AG09319 (cell line): ENCODE measurements at regions not wholly inside any gene's neighbourhood (a gene's known extent, or its start where the extent isn't known, plus 50 kb on each side); places are given as distances from the start of the nearest gene placed in this dataset.

Experiments
- DNase-seq: peaks from one replicate; pipeline ENCODE4 v3.0.0-alpha.2; 2010; ENCODE audit warnings: low read depth; ENCODE audit errors: extremely low read depth
- TF ChIP-seq, protein P1 (sequence below): IDR thresholded peaks from 2 replicates; pipeline ENCODE4 v1.5.1; 2011; ENCODE audit warnings: low read depth, mild to moderate bottlenecking, inconsistent platforms, low read length, moderate library complexity

DNA sequence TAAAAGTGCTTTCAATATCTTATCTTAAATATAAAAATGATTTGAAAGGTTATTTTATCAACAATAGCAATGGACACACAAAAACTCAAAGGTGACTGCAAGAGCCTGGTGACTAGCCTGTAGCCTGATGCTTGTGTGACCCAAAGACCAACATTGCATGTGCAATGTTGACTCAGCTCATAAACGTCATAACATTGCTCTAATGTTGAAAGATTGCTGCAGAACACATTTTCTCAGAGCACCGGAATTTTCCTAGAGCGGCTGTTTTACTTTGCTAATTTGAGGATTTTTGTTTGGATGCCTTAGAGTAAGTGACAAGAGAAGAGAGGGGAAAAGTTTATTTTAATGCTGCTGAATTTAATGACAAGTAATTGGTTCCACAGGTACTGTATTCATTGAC lies 107.1 kb downstream of the RAB18 start:
- peak; percentile 63 for DNase-seq
- TF ChIP-seq, protein P1, sequence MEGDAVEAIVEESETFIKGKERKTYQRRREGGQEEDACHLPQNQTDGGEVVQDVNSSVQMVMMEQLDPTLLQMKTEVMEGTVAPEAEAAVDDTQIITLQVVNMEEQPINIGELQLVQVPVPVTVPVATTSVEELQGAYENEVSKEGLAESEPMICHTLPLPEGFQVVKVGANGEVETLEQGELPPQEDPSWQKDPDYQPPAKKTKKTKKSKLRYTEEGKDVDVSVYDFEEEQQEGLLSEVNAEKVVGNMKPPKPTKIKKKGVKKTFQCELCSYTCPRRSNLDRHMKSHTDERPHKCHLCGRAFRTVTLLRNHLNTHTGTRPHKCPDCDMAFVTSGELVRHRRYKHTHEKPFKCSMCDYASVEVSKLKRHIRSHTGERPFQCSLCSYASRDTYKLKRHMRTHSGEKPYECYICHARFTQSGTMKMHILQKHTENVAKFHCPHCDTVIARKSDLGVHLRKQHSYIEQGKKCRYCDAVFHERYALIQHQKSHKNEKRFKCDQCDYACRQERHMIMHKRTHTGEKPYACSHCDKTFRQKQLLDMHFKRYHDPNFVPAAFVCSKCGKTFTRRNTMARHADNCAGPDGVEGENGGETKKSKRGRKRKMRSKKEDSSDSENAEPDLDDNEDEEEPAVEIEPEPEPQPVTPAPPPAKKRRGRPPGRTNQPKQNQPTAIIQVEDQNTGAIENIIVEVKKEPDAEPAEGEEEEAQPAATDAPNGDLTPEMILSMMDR = no peak

DNA sequence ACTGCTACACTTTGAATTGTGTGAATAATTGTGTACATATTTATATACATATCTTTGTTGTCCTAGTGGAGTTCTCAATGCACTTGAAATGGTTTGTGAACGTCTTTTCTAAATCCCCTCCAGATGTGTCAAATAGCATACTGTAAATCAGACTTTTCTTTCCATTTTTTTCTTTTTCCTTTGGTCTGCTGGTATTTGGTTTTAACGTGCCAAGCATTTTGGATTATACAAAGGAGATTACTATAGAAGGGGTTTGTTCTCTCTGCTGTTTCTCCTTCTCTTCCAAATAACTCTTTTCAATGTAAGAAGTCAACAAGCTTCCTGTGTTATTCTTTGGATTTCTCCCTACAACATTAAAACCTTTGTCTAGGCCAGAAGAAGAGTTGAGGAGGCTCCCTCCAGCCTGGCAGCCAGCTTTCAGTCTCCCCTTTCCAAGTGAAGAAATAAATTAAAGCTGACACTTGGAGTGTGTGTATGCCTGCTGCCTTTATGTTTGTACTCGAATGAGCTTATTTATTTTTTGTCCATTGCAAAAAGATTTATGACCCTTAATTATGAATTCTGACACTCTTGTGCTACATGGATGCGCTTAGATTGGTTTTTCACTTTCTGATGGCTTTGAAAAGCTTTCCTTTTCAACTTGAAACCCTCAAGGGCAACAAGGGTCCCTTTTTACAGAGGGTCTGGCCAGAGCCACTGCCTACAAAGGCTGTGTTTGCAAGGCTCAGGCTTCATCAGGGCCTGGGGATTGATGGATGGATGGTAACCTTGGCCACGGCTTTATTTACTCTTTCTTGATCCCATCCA lies 107.8 kb downstream of the RAB18 start:
- TF ChIP-seq, protein P1 = no peak
- no peak for DNase-seq

DNA sequence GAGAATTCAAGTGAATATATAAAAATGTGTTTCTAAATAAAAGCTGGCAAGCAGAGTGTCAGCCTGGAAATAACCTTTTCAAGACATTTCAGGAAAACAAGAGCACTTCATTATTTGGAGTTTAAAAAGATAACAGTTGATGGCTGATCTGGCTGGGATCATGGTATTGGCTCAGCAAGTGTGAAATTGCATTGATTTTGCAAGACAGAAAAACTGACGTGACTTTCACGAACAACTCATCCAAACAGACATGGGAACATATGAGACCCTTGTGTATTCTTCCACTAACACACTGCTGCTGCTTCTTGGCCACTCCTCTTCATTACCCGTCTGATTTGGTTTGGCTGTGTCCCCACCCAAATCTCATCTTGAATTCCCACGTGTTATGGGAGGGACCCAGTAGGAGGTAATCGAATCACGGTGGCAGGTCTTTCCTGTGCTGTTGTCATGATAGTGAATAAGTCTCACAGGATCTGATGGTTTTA lies 108.5 kb downstream of the RAB18 start:
- TF ChIP-seq, protein P1 = no peak
- DNase-seq = no peak

DNA sequence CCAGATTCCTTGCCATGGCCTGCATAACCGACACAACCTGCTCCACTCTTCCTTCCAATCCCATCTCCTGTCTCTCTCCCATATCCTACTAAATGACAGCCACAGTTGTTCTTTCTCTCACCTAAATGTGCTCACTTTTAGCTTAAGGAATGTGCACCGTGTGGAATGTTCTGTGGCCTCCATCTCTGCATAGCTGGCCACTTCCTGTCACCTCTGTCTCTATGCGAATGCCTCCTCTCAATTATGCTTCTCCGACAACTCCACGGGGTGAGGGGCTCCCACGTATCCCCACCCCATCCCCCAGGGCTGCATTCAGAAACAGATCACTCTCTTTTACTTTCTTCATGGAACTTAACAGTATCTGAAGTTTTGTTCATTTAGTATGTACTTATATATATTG lies 110.7 kb downstream of the RAB18 start:
- TF ChIP-seq, protein P1 = no peak
- no peak for DNase-seq

DNA sequence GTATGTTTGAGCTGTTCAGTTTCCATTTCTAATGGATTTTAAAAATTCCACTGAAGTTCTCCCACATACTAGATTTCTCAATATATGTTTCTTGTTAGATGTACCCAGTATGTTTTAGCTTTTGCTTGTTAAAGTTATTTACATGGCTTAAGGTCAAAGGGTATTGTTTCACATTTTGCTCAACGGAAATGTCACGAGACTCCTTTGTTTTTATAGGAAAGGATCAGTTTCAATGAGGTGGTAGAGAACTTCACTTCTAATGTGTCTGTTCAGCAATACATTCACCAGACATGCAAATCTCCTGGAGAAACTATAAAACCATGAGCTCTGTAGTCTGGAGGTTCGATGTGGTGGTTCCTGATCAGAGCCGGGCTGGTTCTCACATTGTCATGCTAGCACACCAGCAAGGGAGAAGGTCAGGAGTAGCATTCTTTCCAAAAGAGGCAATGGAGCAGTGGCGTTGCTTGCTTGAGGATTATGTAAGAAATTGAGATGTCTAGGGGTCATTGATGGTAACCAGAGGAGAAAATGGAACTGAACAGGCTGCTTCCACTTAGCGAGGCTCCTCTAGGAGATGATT lies 114.0 kb downstream of the RAB18 start:
- no peak for DNase-seq
- TF ChIP-seq, protein P1 = no peak

DNA sequence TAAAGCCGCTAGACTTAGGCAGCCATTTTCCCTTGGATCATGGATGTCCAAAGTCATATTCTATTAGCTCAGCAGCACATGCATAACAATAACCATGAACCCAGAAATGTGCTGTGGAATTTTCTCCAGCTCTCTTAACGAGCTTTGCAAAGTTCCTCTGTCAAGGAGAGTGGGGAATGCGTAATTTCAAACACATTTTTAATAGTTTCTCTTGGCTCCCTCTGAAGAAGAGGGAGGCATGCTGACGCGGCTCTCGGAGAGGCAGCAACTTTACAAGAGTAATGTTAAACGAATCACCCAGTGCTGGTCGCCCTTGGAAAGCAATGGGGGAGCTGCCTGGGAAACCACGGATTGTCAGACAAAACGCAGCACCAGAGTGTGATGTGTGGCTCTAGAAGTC lies 114.8 kb downstream of the RAB18 start:
- DNase-seq = no peak
- TF ChIP-seq, protein P1 = no peak

DNA sequence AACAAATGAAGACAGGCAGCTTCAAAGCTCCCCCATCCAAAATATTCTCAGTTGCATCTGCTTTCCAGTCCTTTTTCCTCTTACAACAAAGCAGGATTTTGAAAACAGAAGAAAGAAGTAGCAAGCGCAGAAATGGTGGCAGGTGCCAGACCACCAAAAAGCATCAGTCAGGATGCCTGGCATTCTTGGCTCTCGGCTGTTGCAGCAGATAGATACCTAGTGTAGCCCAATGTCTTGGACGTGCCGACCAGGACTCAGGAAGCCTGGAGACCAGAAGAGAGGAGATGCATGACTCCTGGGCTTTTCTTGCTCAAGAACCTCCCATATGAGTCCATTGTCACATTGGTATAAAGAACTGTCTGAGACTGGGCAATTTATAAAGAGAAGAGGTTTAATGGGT lies 115.2 kb downstream of the RAB18 start:
- DNase-seq = no peak
- TF ChIP-seq, protein P1 = no peak
